ENCODE measurements at regions not wholly inside any gene's neighbourhood (a gene's known extent, or its start where the extent isn't known, plus 50 kb on each side); places are given as distances from the start of the nearest gene placed in this dataset.

DNA sequence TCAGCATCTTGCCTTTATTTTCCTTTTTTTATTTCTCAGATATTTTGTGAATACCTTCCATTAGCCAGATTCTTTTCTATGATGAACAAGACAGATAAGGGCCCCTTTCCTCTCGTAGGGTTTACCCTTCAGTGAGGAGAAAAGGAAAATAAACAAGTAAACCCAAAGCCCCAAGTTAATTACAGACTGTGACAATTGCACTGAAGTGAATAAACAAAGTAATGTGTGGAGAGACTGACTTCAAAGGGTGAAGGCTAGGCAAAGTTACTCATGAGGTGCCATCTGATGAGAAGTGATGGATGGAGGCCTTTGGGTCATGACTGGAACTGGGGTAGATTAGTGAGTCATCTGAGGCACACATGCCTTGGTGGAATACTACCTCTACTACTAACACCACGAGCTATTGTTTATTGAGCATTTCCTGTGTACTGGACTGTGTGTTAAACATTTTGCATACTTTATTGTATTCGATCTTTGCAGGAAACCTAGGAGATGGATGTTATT lies 143.4 kb upstream of the PRICKLE1 start:
- TF ChIP-seq, protein P1, sequence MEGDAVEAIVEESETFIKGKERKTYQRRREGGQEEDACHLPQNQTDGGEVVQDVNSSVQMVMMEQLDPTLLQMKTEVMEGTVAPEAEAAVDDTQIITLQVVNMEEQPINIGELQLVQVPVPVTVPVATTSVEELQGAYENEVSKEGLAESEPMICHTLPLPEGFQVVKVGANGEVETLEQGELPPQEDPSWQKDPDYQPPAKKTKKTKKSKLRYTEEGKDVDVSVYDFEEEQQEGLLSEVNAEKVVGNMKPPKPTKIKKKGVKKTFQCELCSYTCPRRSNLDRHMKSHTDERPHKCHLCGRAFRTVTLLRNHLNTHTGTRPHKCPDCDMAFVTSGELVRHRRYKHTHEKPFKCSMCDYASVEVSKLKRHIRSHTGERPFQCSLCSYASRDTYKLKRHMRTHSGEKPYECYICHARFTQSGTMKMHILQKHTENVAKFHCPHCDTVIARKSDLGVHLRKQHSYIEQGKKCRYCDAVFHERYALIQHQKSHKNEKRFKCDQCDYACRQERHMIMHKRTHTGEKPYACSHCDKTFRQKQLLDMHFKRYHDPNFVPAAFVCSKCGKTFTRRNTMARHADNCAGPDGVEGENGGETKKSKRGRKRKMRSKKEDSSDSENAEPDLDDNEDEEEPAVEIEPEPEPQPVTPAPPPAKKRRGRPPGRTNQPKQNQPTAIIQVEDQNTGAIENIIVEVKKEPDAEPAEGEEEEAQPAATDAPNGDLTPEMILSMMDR (IDR thresholded peaks at IDR 0.05; ENCODE audit: insufficient read depth, low read depth, low read length), result no peak
- no peak for TF ChIP-seq EZH2 (IDR thresholded peaks at IDR 0.05; ENCODE audit: insufficient read depth, low read length)
